Heart left ventricle (tissue), 16 donors: ENCODE measurements at regions not wholly inside any gene's neighbourhood (a gene's known extent, or its start where the extent isn't known, plus 50 kb on each side); places are given as distances from the start of the nearest gene placed in this dataset.

Experiments used
- ATAC-seq, 4 donors: fragments of 200-7000 bp; cut with Tn5 transposase; one replicate each; pipeline ENCODE4 v1.9.1; 2020 to 2022; ENCODE audit warnings: moderate library complexity in 4 of 4, mild to moderate bottlenecking in 3 of 4, moderate number of reproducible peaks in 1 of 4
- DNase-seq, 5 donors: peaks; one replicate each; pipeline ENCODE4 v3.0.0-alpha.2; 2020
- H3K27ac ChIP-seq, 12 donors: fragments of 200-600 bp; sonication (generic) in 4 of 12; one replicate each; pipeline versions ENCODE4 v1.5.0 to v1.8.0; 2016 to 2022; ENCODE audit warnings: mild to moderate bottlenecking in 2 of 12
- H3K27me3 ChIP-seq, 9 donors: fragments of 200-600 bp; sonication (generic) in 2 of 9; one replicate each; pipeline versions ENCODE4 v1.5.1 to v1.8.0; 2016 to 2022; ENCODE audit warnings: mild to moderate bottlenecking in 3 of 9
- H3K36me3 ChIP-seq, 9 donors: fragments of 200-600 bp; sonication (generic) in 2 of 9; one replicate each; pipeline versions ENCODE4 v1.5.0 to v1.8.0; 2018 to 2022; ENCODE audit warnings: mild to moderate bottlenecking in 2 of 9
- H3K4me1 ChIP-seq, 12 donors: fragments of 200-600 bp; sonication (generic) in 4 of 12; one replicate each; pipeline versions ENCODE4 v1.5.0 to v1.8.0; 2016 to 2022; ENCODE audit warnings: mild to moderate bottlenecking in 3 of 12
- H3K4me3 ChIP-seq, 12 donors: fragments of 200-600 bp; sonication (generic) in 4 of 12; one replicate each; pipeline versions ENCODE4 v1.5.0 to v1.8.0; 2017 to 2022; ENCODE audit warnings: mild to moderate bottlenecking in 9 of 12, moderate library complexity in 4 of 12
- H3K9me3 ChIP-seq, 12 donors: fragments of 200-600 bp; sonication (generic) in 4 of 12; one replicate each; pipeline versions ENCODE4 v1.5.0 to v1.8.0; 2016 to 2022; ENCODE audit warnings: mild to moderate bottlenecking in 1 of 12
- POLR2A ChIP-seq, 2 donors: fragments of 450-650 bp; IDR thresholded peaks; one replicate each; pipeline ENCODE4 v1.6.1; 2017; ENCODE audit warnings: antibody characterized with exemption in 2 of 2, mild to moderate bottlenecking in 2 of 2, moderate library complexity in 2 of 2
- WGBS, 4 donors: extraction: QIAGEN DNeasy Blood & Tissue Kit in 2 of 4; methylation state at CpG; one replicate each; pipeline versions ENCODE4 v1.1.5 to v1.1.7; 2013 to 2018; 5-methylcytosine and 5-hydroxymethylcytosine counted together
- intact Hi-C, 10 donors: fragments of 100-400 bp; cut with DNase I; formaldehyde crosslinking; loops; one replicate each; pipeline versions ENCODE4 v1.11.1 to v1.14.2; 2022
- TF ChIP-seq, protein P1 (sequence below), 12 donors: fragments of 200-600 bp; sonication (generic) in 4 of 12; IDR thresholded peaks; one replicate each; pipeline versions ENCODE4 v1.5.0 to v1.8.0; 2018 to 2022; ENCODE audit warnings: antibody characterized with exemption in 12 of 12, mild to moderate bottlenecking in 5 of 12
- donor health status: ischemic (EF 13 %, LVEDD 7.1; RV severe dilation, severe dysfunction).
- donor health status: healthy with polysubstance abuse.
- donor health status: DM: no; HTN: yes; CAD: no.
- donor health status: DM: no; HTN: no; CAD: no.
- donor health status: ischemic (EF 25% LVEDD 6.9; RV normal size, moderate dysfunction).
- donor health status: ischemic (EF 25% LVEDD 5.7; RV mildly dilated, moderate dysfunction).
- donor health status: healthy.
- donor health status: DM: yes; HTN: yes; CAD: no.
- donor health status: ischemic (EF 35%, LVEDD 5.7; RV mildly dilated, moderate dysfunction).
- donor health status: nonischemic (EF 11% LVEDD 7.7; RV severe dilation, severe dysfunction).
- donor health status: DM: yes; HTN: yes; CAD: no.
- donor health status: PGD.
- donor health status: ischemic (EF 29% LVEDD 5.4; RV normal size, mild dysfunction).
- donor health status: nonischemic (EF 23%, LVEDD 6.1; RV moderate dilation, normal function).

DNA sequence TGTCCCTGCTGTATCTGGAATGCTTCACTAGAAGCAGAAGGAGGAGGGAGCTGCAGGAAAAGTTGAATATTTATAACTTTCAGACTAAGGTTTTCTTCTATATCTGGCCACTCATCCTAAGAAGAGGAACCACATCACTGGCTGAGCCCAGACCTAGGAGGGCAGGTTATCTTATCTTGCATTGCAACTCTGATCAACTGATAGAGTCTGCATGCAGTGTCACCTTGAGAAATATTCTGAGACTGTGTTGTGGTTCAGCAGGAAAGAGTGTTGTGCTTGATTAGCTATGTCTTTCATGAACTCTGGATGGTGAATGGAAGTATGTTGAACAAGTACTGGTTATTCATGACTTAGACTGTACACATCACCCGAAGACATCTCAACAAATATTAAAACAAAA lies 460.0 kb downstream of the TOX3 start:
- intact Hi-C loops, result no loop called here
- 80 to 85% (median 83%) methylated on average over 1 of the region's 1 CpG for WGBS, 4 donors
- DNase-seq, result no peak
- no peak for TF ChIP-seq POLR2A (IDR thresholded peaks at IDR 0.05)
- TF ChIP-seq, protein P1, sequence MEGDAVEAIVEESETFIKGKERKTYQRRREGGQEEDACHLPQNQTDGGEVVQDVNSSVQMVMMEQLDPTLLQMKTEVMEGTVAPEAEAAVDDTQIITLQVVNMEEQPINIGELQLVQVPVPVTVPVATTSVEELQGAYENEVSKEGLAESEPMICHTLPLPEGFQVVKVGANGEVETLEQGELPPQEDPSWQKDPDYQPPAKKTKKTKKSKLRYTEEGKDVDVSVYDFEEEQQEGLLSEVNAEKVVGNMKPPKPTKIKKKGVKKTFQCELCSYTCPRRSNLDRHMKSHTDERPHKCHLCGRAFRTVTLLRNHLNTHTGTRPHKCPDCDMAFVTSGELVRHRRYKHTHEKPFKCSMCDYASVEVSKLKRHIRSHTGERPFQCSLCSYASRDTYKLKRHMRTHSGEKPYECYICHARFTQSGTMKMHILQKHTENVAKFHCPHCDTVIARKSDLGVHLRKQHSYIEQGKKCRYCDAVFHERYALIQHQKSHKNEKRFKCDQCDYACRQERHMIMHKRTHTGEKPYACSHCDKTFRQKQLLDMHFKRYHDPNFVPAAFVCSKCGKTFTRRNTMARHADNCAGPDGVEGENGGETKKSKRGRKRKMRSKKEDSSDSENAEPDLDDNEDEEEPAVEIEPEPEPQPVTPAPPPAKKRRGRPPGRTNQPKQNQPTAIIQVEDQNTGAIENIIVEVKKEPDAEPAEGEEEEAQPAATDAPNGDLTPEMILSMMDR (IDR thresholded peaks at IDR 0.05), result no peak
- no peak for ATAC-seq
- Histone ChIP-seq H3K36me3 (no peaks in the 10 kb centered on the region), H3K4me3 (no peak overlapping the region), H3K4me1 (no peaks in the 10 kb centered on the region), H3K27ac (no peak overlapping the region), H3K27me3 (no peaks in the 10 kb centered on the region), H3K9me3 (no peaks in the 10 kb centered on the region)

DNA sequence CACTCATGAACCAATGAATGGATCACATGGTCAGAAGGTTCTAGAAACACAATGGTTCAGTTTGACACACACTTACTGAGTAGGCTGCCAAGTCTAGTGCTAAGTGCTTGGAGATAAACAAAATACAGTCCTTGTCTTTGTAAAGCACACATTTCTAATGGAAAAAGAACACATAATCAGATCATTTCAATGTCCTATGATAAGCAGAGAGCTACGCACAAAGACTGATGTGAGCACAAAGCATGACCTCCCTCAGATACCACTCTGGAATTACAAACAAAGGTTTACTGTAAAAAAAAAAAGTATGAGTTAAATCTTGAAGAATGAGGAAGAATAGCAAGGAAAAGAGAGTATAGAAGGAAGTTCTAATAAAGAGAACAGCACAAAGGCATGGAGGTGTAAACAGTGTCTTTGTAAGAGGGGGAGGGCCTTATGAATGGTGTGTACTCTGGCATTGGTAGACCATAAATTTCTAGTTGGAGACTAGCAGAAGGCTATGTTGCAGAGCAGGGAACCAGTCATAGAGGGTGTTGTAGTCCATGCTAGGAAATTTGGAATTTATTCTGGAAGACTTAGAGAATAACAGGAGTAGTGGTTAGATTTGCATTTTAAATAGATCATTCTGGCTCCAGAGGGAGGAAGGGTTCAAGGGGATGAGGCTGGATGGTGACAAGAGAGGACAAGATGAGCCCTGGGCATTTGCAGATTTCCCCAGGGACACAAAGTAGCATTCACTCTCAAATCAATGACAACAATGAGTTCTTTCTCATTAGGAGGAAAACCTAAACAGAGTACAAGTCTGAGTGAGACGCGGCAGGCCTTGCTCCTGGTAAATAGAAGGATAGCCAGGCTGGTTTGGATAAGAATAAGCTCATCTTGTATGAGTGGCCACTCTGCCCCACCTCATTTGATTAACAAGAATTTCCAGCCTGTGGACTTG lies 468.0 kb downstream of the TOX3 start:
- ATAC-seq (no peak), DNase-seq (no peak)
- Histone ChIP-seq H3K4me3 (no peak overlapping the region), H3K27ac (no peak overlapping the region), H3K36me3 (no peaks in the 10 kb centered on the region), H3K27me3 (peaks cover 0 to 3% (median 0%) of the 10 kb centered on the region in 9 donors), H3K9me3 (no peaks in the 10 kb centered on the region), H3K4me1 (no peaks in the 10 kb centered on the region)
- TF ChIP-seq, protein P1 (IDR thresholded peaks at IDR 0.05), result no peak
- no peak for TF ChIP-seq POLR2A (IDR thresholded peaks at IDR 0.05)
- intact Hi-C loops, result no loop called here
- WGBS, 4 donors, result 61 to 90% (median 81%) methylated on average over 3 of the region's 3 CpGs

DNA sequence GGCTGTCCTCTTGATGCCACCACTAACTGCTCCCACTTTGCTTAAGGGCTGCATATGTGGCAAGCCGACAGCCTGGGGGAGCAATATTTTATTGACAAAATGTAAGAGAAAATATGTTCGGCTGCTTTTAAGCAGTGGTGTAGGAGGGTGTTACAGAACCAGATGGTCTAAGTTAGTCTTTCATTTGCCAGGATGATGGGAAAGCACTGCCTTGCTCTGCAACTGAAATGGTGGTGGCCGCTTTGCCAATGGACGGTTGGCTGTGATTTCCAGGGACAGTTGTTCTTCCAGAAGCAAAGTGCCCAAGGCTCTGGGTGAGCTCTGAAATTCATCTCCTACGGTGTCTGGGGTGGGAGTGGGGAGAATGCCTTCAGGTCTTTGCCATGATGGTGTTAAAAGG lies 469.3 kb downstream of the TOX3 start:
- 77 to 90% (median 86%) methylated on average over 5 of the region's 5 CpGs for WGBS, 4 donors
- TF ChIP-seq POLR2A (IDR thresholded peaks at IDR 0.05), result no peak
- TF ChIP-seq, protein P1 (IDR thresholded peaks at IDR 0.05), result no peak
- no peak for DNase-seq
- ATAC-seq, result no peak
- peaks cover 0 to 3% (median 0%) of the 10 kb centered on the region in 9 donors for H3K27me3 ChIP-seq
- H3K4me1 ChIP-seq, result no peaks in the 10 kb centered on the region
- H3K4me3 ChIP-seq, result no peak overlapping the region
- no peaks in the 10 kb centered on the region for H3K9me3 ChIP-seq
- intact Hi-C loops, result no loop called here
- H3K36me3 ChIP-seq, result no peaks in the 10 kb centered on the region
- no peak overlapping the region for H3K27ac ChIP-seq

DNA sequence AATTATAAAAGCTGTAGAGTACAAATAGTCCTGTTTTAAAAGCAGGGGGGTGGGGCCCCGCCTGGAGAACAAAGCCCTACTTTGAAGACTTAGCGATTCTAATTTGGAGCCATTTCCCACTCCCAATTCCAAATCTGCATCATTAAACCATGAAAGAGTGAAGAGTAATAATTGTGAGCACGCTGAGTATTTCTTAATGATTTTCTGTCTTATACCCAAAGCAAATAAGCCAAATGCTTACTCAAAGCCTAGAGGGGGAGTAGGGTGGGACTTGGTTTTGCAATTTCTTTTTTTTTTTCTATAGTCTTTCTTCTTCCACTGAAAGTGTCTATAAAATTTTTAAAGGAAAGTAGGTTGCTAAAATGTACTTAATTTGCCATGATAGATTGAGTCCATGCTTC lies 470.1 kb downstream of the TOX3 start:
- WGBS, 4 donors, result 80 to 86% (median 81%) methylated on average over 3 of the region's 3 CpGs
- DNase-seq, result no peak
- no peaks in the 10 kb centered on the region for H3K4me1 ChIP-seq
- H3K4me3 ChIP-seq, result no peak overlapping the region
- ATAC-seq, result no peak
- no peak overlapping the region for H3K27ac ChIP-seq
- TF ChIP-seq, protein P1 (IDR thresholded peaks at IDR 0.05), result no peak
- TF ChIP-seq POLR2A (IDR thresholded peaks at IDR 0.05), result no peak
- no peaks in the 10 kb centered on the region for H3K36me3 ChIP-seq
- peaks cover 0 to 3% (median 0%) of the 10 kb centered on the region in 9 donors for H3K27me3 ChIP-seq
- no peaks in the 10 kb centered on the region for H3K9me3 ChIP-seq
- intact Hi-C loops, result no loop called here
